ENCODE measurements at regions not wholly inside any gene's neighbourhood (a gene's known extent, or its start where the extent isn't known, plus 50 kb on each side); places are given as distances from the start of the nearest gene placed in this dataset.

DNA sequence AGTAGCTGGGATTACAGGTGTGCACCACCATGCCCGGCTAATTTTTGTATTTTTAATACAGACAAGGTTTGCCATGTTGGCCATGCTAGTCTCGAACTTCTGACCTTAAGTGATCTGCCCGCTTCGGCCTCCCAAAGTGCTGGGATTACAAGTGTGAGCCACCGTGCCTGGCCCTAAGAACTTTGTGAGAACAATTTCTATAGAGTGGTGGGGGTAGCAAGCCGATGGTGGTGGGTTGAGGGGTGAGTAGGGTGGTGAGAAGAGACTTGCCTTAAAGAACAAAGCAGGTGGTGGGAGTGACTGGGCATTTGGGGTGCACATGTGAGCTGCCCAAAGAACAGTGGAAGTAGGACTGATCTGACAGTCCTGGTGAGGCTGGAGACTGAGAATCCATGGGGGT is 76.0 kb upstream of the ASB18 start:
- no peaks in the 10 kb centered on the region for H3K9me3 ChIP-seq (ENCODE audit: low read depth, low read length)
- H3K4me2 ChIP-seq (ENCODE audit: insufficient read depth, low read length) = no peak overlapping the region
- no peaks in the 10 kb centered on the region for H4K20me1 ChIP-seq (ENCODE audit: insufficient read depth, low read length)
- H3K4me1 ChIP-seq (ENCODE audit: insufficient read depth, low read length) = no peaks in the 10 kb centered on the region
- H3K4me3 ChIP-seq (ENCODE audit: insufficient read depth, low read length) = no peak overlapping the region
- TF ChIP-seq, protein P1, sequence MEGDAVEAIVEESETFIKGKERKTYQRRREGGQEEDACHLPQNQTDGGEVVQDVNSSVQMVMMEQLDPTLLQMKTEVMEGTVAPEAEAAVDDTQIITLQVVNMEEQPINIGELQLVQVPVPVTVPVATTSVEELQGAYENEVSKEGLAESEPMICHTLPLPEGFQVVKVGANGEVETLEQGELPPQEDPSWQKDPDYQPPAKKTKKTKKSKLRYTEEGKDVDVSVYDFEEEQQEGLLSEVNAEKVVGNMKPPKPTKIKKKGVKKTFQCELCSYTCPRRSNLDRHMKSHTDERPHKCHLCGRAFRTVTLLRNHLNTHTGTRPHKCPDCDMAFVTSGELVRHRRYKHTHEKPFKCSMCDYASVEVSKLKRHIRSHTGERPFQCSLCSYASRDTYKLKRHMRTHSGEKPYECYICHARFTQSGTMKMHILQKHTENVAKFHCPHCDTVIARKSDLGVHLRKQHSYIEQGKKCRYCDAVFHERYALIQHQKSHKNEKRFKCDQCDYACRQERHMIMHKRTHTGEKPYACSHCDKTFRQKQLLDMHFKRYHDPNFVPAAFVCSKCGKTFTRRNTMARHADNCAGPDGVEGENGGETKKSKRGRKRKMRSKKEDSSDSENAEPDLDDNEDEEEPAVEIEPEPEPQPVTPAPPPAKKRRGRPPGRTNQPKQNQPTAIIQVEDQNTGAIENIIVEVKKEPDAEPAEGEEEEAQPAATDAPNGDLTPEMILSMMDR (IDR thresholded peaks at IDR 0.05; ENCODE audit: extremely low read depth, low read depth, low read length) = no peak
- H2AFZ ChIP-seq (ENCODE audit: low read length) = no peak overlapping the region
- no peaks in the 10 kb centered on the region for H3K36me3 ChIP-seq (ENCODE audit: insufficient read depth, low read length)
- H3K79me2 ChIP-seq (ENCODE audit: insufficient read depth, low read length) = no peaks in the 10 kb centered on the region
- DNase-seq (ENCODE audit: insufficient read length, low spot score, missing footprints) = no peak
- H3K27ac ChIP-seq (ENCODE audit: low read depth, low read length) = no peak overlapping the region
- H3K27me3 ChIP-seq (ENCODE audit: insufficient read depth, low read length) = no peaks in the 10 kb centered on the region

DNA sequence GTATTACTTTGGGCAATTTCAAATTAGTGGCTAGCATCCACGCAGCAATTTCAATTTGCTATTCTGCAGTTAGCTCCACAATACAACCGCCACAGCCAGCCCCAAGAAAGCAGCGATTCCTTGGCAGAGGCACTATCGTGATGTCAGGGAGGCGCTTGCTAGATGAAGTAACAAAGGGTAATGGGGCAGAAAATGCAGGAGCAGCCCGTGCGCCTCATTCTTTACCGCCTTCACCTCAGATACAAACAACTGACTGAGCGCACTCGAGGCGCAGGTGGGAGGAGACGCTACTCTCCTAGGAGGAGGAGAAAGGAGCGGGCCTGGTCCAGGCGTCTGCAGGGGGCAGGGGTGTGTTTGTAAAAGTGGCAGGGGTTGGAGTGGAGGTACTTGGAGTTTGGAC is 76.9 kb upstream of the ASB18 start:
- Histone ChIP-seq H3K4me1 (ENCODE audit: insufficient read depth, low read length) (no peaks in the 10 kb centered on the region), H3K4me3 (ENCODE audit: insufficient read depth, low read length) (no peak overlapping the region), H3K79me2 (ENCODE audit: insufficient read depth, low read length) (no peaks in the 10 kb centered on the region), H2AFZ (ENCODE audit: low read length) (no peak overlapping the region), H3K36me3 (ENCODE audit: insufficient read depth, low read length) (no peaks in the 10 kb centered on the region), H3K27me3 (ENCODE audit: insufficient read depth, low read length) (no peaks in the 10 kb centered on the region), H3K27ac (ENCODE audit: low read depth, low read length) (no peak overlapping the region), H3K4me2 (ENCODE audit: insufficient read depth, low read length) (no peak overlapping the region), H3K9me3 (ENCODE audit: low read depth, low read length) (no peaks in the 10 kb centered on the region), H4K20me1 (ENCODE audit: insufficient read depth, low read length) (no peaks in the 10 kb centered on the region)
- TF ChIP-seq, protein P1 (IDR thresholded peaks at IDR 0.05; ENCODE audit: extremely low read depth, low read depth, low read length) = no peak
- no peak for DNase-seq (ENCODE audit: insufficient read length, low spot score, missing footprints)

DNA sequence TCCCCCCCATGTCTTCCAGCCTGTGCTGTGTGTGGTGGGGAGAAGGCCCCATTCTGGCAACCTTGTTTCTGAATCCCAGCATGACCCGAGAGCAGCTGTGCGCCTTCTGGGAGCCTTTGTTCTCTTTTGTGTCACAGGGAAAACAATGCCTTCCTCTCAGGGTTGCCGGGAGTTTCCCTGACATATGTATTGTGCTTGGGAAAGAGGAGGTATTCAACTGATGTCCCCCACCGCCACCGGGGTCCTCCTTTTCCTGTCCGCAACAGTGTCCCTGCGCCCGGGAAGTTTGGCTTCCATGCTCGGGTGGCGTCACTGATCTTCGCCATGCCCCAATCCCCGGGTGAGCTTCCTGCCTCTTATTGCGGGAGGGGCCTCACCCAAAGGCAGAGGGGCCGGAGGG is 77.5 kb upstream of the ASB18 start:
- TF ChIP-seq, protein P1 (IDR thresholded peaks at IDR 0.05; ENCODE audit: extremely low read depth, low read depth, low read length) = no peak
- H2AFZ ChIP-seq (ENCODE audit: low read length) = no peak overlapping the region
- H3K4me2 ChIP-seq (ENCODE audit: insufficient read depth, low read length) = no peak overlapping the region
- no peak for DNase-seq (ENCODE audit: insufficient read length, low spot score, missing footprints)
- H3K27ac ChIP-seq (ENCODE audit: low read depth, low read length) = no peak overlapping the region
- no peaks in the 10 kb centered on the region for H3K4me1 ChIP-seq (ENCODE audit: insufficient read depth, low read length)
- no peaks in the 10 kb centered on the region for H4K20me1 ChIP-seq (ENCODE audit: insufficient read depth, low read length)
- H3K4me3 ChIP-seq (ENCODE audit: insufficient read depth, low read length) = no peak overlapping the region
- no peaks in the 10 kb centered on the region for H3K36me3 ChIP-seq (ENCODE audit: insufficient read depth, low read length)
- H3K79me2 ChIP-seq (ENCODE audit: insufficient read depth, low read length) = no peaks in the 10 kb centered on the region
- H3K9me3 ChIP-seq (ENCODE audit: low read depth, low read length) = no peaks in the 10 kb centered on the region
- no peaks in the 10 kb centered on the region for H3K27me3 ChIP-seq (ENCODE audit: insufficient read depth, low read length)

DNA sequence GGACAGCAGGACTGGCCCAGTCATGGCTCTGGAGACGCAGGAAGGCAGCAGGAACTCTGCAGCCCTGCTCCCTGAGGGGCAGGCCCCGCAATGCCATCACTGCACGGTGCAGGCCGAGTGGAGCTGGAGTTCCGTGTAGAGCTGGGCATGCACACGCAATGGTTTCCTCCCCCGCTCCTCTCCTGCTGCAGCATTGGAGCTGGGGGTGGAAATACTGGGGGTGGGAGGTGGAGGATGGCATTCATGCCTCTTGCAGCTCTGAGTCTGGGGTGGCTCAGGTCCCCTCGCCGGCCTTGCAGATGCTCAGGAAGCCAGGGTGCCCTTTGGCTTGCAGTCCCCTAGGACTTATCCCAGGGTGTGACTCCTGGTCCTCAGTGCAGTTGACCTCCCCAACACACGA is 78.3 kb upstream of the ASB18 start:
- DNase-seq (ENCODE audit: insufficient read length, low spot score, missing footprints) = no peak
- H3K27ac ChIP-seq (ENCODE audit: low read depth, low read length) = no peak overlapping the region

More for the DNA sequence above, 78.3 kb upstream of the ASB18 start:
- Histone ChIP-seq H3K4me1 (ENCODE audit: insufficient read depth, low read length) (no peaks in the 10 kb centered on the region), H3K79me2 (ENCODE audit: insufficient read depth, low read length) (no peaks in the 10 kb centered on the region), H3K27me3 (ENCODE audit: insufficient read depth, low read length) (no peaks in the 10 kb centered on the region), H3K9me3 (ENCODE audit: low read depth, low read length) (no peaks in the 10 kb centered on the region), H2AFZ (ENCODE audit: low read length) (no peak overlapping the region), H3K36me3 (ENCODE audit: insufficient read depth, low read length) (no peaks in the 10 kb centered on the region), H4K20me1 (ENCODE audit: insufficient read depth, low read length) (no peaks in the 10 kb centered on the region), H3K4me2 (ENCODE audit: insufficient read depth, low read length) (no peak overlapping the region), H3K4me3 (ENCODE audit: insufficient read depth, low read length) (no peak overlapping the region)
- TF ChIP-seq, protein P1 (IDR thresholded peaks at IDR 0.05; ENCODE audit: extremely low read depth, low read depth, low read length) = no peak

Measured in osteoblast (primary cell).